ENCODE measurements at regions not wholly inside any gene's neighbourhood (a gene's known extent, or its start where the extent isn't known, plus 50 kb on each side); places are given as distances from the start of the nearest gene placed in this dataset.

DNA sequence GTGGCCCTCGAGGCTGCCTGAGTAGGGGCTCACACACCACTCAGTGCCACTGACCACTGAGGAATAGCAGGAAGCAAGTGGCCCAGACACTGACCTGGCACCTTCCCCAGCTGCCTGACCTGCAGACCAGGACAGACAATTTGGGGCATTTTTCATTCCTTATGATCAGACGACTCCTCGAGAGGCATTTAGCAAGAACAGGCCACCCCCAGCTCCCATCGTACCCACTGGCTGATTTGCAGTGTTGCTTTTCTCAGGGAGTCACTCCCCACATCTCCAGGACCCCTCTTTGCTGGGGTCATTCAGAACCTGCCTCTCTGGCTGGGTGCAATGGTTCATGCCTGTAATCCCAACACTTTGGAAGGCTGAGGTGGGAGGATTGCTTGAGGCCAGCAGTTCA lies 185.7 kb downstream of the HAUS1 start:
- TF ChIP-seq FOXK2 (IDR thresholded peaks at IDR 0.05) = no peak
- TF ChIP-seq CTBP1 (IDR thresholded peaks at IDR 0.05; ENCODE audit: borderline replicate concordance) = no peak
- TF ChIP-seq BHLHE40 (IDR thresholded peaks at IDR 0.05; ENCODE audit: borderline replicate concordance) = no peak
- no peak for TF ChIP-seq FOXM1 (IDR thresholded peaks at IDR 0.05; ENCODE audit: borderline replicate concordance)
- no peak for TF ChIP-seq SP1 (IDR thresholded peaks at IDR 0.05)
- no peak for TF ChIP-seq FOXA1 (IDR thresholded peaks at IDR 0.05)
